PC-3 (cell line): ENCODE measurements at regions not wholly inside any gene's neighbourhood (a gene's known extent, or its start where the extent isn't known, plus 50 kb on each side); places are given as distances from the start of the nearest gene placed in this dataset.

Experiments
- EZH2 ChIP-seq: fragments of 300-600 bp; sonication (generic); IDR thresholded peaks from one replicate; pipeline ENCODE4 v1.6.1; 2017; ENCODE audit warnings: antibody characterized with exemption, mild to moderate bottlenecking, low read length; ENCODE audit not compliant: unreplicated experiment
- EZH2phosphoT487 ChIP-seq: fragments of 300-600 bp; sonication (generic); IDR thresholded peaks from 2 replicates; pipeline ENCODE4 v1.6.1; 2018; ENCODE audit warnings: mild to moderate bottlenecking, antibody characterized with exemption, low read length, borderline replicate concordance
- TF ChIP-seq, protein P1 (sequence below): fragments of 300-600 bp; sonication (generic); conservative IDR thresholded peaks from 2 replicates; pipeline ENCODE4 v1.5.1; 2017; ENCODE audit warnings: antibody characterized with exemption, low read depth, mild to moderate bottlenecking, low read length

DNA sequence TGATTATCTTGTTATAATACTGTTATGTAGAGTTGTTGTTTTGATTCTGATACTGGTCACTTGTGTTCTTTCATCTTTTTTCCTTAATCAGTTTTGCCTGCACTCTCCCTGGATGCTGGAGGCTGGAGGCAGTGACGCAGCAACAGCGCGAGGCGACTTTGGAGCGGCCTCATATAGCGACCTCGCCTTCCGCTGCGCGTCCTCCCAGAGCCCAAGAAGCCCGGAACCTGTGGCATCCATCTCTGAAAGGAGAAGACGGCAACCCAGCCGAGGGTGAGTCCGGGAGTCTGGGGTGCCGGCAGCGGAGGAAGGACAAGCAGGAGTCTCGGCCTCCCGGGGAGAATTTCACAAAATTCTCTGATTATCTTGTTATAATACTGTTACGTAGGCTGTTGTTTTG, 161.2 kb downstream of the ZNF33B start:
- TF ChIP-seq EZH2 (no peak), EZH2phosphoT487 (no peak)
- TF ChIP-seq, protein P1, sequence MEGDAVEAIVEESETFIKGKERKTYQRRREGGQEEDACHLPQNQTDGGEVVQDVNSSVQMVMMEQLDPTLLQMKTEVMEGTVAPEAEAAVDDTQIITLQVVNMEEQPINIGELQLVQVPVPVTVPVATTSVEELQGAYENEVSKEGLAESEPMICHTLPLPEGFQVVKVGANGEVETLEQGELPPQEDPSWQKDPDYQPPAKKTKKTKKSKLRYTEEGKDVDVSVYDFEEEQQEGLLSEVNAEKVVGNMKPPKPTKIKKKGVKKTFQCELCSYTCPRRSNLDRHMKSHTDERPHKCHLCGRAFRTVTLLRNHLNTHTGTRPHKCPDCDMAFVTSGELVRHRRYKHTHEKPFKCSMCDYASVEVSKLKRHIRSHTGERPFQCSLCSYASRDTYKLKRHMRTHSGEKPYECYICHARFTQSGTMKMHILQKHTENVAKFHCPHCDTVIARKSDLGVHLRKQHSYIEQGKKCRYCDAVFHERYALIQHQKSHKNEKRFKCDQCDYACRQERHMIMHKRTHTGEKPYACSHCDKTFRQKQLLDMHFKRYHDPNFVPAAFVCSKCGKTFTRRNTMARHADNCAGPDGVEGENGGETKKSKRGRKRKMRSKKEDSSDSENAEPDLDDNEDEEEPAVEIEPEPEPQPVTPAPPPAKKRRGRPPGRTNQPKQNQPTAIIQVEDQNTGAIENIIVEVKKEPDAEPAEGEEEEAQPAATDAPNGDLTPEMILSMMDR: no peak
